NCI-H1694 treated with DMSO at 0.1 percent for 48 hours (cell line): ENCODE measurements at regions not wholly inside any gene's neighbourhood (a gene's known extent, or its start where the extent isn't known, plus 50 kb on each side); places are given as distances from the start of the nearest gene placed in this dataset.
"Not testable (repeated sequence)": the region's sequence is repeated elsewhere in the genome, so short reads cannot be mapped to it uniquely, and the experiment has no call there.

Experiments used
- DNase-seq: peaks from one replicate; lab custom pipeline; 2025; lab: John Stamatoyannopoulos, UW

DNA sequence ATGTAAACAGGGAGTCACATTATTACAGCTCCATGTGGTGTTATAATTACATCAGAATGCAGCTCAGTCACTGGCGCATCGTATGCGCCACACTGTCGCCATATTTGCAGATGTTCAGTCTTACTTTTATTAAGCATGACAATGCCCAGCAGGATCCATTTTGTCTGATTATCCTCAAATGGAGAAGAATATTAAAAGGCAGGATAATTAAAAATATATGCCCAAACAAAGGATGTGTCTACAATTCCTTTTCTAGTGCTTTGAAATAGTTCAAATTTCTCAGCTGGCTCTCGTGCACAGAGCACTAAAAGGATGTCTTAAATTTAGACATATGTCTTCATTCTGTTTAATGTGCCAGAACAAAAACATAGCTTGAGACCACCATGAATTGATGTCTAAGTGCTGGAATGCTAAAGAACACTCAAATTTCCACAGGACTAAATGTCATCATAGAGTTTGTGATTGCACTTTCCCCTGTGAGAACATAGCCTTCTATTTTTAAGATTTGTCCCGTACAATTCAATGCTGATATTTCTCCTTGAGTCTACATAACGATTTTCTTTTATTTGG is 168.0 kb downstream of the DKK1 start:
- DNase-seq: no peak

DNA sequence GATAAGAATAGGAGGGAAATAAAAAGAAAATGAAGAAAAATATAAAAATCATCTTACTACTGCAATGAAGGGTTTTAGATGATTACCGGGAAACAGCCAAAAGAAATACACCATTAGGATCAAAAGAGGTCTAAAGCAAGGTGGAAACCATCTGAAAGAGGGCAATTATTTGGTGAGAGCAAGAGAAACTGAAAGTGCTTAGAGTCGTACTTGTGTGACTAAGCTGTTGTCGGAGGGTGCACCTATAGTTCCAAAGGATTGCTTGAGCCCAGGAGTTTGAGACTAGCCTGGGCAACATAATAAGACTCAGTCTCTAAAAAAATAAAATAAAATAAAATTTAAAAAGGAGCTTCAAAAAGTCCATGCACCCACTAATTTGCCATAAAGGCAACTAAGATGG is 169.5 kb downstream of the DKK1 start:
- no peak for DNase-seq

- DNase-seq: no peak
These were observed 170.4 kb downstream of the DKK1 start for GRCh38 chr10:52484206-52485065.

DNA sequence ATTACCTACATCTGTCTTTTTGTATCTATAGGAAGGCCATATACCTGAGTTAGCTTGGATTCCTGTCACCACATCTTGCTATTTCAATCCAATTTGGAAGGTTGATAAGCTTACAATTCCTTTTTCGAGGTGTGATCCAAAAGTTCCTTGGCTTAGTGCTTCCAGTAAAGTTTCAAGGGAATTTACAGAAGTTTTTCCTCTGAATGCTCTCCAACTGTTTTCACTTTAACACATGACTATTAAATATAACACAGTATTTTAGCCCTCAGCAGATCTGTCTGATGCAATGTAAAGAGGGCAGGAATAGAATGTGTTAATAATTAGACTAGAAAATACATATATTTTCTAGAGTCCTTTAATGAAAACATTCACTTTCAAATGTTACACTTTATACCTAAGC is 171.4 kb downstream of the DKK1 start:
- no peak for DNase-seq

- no peak for DNase-seq
These were observed 172.9 kb downstream of the DKK1 start for GRCh38 chr10:52486840-52487611.

DNA sequence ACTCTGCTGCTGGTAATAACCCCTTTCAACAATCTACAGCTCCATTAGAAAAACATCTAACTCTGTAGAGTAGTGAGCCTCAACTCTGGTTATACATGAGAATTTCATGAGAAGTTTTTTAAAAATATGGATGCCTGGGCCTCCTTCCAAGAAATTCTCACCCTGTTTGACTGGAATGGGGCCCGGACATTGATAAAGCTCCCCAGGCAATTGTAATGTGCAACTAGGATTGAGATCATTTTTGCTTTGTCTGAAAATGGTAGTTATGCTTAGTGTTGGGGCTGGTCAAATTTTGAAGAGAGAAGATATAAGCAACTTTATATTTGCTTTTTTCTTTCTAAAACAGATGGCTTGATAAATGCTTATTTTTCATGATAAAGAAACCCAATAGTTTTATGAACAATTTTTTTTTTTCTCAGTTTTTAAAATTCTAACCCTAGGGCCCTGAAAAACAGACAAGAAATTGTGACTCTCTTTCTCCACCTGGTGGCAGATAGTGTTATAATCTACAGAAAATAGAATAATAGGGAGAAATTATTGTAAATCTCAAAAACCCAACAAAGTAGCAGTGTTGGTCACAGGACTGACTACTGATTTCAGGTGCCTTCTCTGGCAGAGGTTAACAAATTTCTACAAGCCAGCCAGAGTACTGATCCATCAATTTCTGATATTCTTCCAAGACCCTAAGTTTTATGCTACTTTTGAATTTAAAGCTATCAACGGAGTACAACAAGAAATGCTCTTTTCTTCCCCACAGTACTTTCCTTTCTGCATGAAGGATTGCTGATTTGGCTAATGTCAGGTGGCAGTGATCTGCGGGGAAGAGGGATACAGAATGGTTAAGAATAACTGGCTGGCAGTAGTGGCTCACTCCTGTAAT is 174.8 kb downstream of the DKK1 start:
- no peak for DNase-seq

DNA sequence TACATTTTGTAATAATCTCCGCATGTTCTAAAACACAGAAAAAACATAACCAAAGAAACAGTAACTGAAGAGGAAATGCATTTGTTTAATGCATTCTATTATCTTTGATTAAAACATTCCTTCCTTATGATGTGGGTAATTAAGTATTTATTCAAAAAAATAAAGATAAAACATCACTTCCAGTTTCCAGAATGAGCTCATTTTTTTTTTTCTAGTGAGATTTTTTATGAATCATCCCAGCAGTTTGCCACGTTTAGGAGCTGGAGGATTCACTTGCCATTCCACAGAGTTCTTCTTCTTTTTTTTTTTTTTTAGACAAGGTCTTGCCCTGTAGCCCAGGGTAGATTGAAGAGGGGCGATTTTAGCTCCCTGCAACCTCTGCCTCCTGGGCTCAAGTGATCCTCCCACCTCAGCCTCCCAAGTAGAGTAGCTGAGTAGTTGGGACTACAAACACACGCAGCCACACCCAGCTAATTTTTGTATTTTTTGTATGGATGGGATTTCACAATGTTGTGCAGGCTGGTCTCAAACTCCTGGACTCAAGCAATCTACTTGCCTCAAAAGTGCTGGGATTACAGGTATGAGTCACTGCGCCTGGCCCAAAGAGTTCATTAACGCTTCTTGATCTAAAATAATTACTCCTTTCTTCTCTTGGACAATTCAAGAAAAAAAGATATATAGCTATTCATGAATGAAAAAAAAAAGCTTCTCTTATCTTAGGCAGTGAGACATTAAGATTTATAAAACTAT is 177.3 kb downstream of the DKK1 start:
- DNase-seq: no peak

DNA sequence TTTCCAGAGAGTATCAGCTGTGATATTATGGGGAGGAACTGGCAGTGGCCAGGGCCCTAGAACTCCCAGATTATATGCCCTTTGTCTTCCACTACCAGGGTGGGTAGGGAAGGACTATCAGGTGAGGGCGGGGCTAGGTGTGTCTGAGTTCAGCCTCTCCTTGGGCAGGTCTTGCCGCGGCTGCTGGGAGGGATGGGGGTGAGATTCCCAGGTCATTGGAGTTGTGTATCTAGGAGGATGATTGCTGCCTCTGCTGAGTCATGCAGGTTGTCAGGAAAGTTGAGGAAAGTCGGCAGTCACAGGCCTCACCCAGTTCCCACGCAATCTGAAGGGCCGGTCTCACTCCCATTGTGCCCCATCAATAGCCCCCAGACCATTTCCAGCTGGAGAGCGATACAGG is 185.2 kb downstream of the DKK1 start:
- no peak for DNase-seq

DNA sequence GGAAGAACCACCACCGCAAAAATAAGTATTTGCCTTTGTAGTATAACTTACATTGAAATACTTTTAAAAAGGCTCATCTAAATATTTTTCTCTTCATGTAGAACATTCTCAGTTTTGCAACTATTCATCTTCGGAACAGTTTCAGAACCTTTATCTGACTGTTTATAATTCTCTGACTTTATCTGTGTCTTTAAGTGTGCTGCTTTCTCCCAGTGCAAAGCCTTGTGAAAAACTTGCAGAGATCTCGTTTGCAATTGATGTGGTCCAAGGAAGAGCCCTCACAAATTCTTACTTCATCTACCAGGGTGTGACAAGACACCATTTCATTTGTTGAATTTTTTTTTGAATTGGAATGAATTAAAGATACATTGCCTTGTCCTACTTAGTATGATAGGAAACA is 186.4 kb downstream of the DKK1 start:
- no peak for DNase-seq

GRCh38 chr10:52502237-52502636 is 188.2 kb downstream of the DKK1 start:
- DNase-seq: no peak

GRCh38 chr10:52505341-52505740 is 191.3 kb downstream of the DKK1 start:
- not testable (repeated sequence) for DNase-seq

DNA sequence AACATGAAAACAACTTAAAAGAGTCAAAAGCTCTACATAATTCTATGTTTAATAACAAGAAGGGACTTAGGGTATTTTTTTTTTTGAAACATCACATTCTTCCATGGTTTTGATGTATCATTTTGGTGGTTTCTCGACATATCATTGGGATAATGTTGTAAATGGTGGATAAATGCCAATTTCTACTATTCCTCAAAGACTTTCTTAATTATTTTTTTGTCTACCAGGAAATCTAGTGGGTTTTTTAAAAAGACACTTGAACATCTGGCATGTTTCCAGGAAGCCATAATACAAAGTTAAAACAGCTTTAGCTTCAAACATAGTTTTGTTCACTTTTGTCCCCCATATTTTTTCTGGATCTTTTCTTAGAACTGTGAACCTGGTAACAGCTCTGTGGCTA is 200.4 kb downstream of the DKK1 start:
- DNase-seq: no peak

DNA sequence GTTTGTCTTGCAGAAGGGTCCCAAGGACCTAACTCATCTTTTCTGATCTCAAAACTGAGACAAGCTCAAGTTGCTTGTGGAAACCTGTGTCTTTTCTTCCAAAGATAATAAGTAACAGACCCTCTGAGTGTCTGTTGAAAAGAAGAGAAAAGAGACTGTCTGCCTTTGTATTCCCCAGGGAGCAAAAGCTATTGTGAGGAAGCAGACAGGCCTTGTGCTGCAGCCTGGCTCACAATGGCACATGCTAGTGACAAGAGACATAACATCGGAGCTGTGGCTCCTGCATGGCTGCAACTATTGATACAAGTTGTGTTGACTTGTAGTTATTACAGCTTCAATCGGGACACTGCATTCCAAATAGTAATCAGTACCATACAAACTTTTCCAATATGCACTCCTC is 202.9 kb downstream of the DKK1 start:
- DNase-seq: no peak

GRCh38 chr10:52523696-52524095 is 209.6 kb downstream of the DKK1 start:
- no peak for DNase-seq

GRCh38 chr10:52525761-52526160 is 211.7 kb downstream of the DKK1 start:
- DNase-seq: no peak

DNA sequence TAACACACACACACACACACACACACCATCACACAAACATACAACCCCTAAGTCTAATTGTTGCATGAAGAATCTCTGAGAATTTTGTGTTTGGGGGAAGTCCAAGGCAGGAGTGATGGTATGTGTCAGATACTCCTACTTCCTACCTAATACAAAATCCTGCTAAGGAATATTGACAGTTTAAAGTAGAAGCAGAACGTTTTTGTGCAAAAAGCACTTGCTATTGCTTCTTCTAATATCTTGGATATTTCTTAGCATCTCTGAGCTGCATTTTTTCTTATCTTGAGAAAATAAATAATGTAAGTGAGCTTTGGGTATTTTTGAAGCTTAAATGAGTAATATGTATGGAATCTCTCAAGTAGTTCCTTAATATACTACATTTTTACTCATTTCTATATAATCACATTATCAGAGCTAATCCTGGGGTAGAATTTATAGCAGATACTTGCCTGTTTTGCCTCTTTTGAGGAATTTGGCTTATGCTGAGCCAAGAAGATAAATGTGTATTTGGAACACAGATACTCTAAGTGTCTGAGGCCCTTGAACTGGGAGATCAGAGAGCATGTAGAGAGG is 212.3 kb downstream of the DKK1 start:
- no peak for DNase-seq

DNA sequence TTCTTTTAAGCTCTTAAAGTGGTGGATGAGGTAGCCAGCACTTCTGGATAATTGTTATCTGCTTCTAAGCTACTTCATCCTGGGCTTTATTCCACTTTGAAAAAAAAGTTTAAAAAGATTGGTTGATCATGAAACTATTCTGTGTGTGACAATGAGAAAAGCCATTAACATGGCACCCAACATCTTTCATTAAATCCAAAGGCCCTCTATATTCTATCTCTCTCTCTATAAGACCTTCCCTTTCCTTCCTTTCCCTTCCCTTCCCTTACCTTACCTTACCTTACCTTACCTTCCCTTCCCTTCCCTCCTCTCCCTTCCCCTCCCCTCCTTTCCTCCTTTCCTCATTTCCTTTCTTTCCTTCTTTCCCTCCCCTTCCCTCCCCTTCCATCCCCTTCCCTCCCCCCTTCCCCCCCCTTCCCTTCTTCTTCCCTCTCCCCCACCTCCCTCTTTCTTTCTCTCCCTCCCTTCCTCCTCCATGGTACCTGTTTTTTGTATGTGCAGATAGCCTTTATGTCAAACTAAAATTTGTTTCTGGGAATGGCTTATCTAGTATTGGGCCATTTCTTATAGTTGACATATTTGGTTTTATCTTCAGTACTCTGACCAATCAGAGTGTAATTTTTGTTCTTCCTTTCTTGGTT is 218.7 kb downstream of the DKK1 start:
- DNase-seq: no peak

DNA sequence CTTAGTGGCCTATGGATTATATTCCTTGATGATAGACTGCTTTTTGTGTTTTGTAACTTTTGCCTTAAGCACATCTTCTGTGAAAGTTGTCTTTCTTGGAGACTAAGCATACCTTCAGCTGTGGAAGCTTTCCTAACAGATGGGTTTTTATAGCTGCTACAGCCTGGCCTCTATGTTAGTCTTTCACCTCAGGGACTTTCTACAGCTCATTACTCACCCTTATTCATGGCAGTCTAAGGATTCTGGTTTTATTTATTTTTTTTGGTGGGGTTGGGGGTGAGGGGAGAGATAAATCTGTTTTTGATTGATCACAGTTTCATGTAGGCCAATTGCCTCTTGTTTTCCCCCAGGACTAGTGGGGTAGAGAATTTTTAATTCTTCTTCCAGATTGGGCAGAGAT is 219.9 kb downstream of the DKK1 start:
- no peak for DNase-seq

DNA sequence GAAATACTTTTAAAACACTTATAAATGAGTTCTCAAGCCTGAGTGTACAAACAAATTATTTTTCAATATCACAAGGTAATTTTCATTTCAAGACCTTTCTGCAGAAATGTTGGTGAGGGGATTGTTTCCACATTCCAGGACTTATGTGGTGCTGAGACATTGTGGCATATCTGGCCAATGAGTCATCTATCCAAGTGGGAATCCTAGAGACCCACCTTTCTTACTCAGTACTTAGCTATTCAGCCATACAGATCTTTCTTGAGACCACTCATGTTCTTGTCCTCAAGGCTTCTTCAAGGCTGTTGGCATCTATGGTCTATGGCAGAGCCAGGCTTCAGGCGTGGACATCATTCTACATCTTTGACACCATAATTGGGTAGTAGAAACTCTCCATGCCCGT is 225.4 kb downstream of the DKK1 start:
- DNase-seq: no peak

DNA sequence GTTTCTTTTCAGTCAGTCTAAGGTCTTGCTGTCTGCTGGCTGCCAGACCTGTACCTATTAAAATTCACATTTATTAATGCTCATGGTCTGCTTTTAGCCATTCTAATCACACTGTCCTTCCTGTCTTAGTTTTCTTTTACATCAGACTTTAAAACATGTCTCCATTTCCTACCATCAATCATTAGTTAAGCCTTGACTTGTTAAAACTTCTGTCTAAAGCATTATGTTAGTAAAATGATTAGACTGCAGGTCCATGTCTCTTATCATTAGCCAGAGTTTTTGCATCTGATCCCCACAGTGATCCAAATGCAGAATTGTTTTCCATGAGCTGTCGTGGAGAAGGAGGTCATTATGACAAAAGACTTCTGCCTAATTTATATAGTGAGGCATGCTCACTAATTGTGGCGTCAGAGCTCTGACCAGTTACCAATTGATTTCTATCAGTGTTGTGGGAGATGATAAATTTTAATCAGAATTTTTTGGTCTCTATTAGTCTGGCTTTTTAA is 226.5 kb downstream of the DKK1 start:
- DNase-seq: no peak
